ENCODE measurements at regions not wholly inside any gene's neighbourhood (a gene's known extent, or its start where the extent isn't known, plus 50 kb on each side); places are given as distances from the start of the nearest gene placed in this dataset.

DNA sequence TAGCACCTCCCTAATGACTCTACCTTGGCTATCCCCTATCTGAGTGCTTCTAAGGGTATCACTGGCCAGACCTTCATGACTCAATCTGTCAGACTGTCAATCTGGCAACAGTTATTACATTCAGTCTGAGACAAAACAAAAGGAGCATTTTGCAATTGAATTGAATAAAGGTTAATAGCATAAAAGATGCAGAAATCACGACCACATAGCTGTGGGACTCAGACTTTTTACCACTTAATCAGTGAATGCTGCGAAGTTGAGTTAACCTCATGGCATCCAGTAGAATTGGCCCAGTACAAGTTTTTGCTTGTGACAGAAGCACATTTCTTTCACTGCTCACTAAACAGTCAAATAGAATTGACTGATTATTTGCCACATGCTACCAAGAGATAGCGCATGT lies 480.7 kb upstream of the DPPA4 start:
- no peak for TF ChIP-seq EZH2phosphoT487 (IDR thresholded peaks at IDR 0.05; ENCODE audit: low read depth, severe bottlenecking, unreplicated experiment)
- TF ChIP-seq, protein P1, sequence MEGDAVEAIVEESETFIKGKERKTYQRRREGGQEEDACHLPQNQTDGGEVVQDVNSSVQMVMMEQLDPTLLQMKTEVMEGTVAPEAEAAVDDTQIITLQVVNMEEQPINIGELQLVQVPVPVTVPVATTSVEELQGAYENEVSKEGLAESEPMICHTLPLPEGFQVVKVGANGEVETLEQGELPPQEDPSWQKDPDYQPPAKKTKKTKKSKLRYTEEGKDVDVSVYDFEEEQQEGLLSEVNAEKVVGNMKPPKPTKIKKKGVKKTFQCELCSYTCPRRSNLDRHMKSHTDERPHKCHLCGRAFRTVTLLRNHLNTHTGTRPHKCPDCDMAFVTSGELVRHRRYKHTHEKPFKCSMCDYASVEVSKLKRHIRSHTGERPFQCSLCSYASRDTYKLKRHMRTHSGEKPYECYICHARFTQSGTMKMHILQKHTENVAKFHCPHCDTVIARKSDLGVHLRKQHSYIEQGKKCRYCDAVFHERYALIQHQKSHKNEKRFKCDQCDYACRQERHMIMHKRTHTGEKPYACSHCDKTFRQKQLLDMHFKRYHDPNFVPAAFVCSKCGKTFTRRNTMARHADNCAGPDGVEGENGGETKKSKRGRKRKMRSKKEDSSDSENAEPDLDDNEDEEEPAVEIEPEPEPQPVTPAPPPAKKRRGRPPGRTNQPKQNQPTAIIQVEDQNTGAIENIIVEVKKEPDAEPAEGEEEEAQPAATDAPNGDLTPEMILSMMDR (IDR thresholded peaks at IDR 0.05; ENCODE audit: poor library complexity), result no peak
